Mammary epithelial cell (primary cell): ENCODE measurements at regions not wholly inside any gene's neighbourhood (a gene's known extent, or its start where the extent isn't known, plus 50 kb on each side); places are given as distances from the start of the nearest gene placed in this dataset.

Experiments used
- EZH2 ChIP-seq: IDR thresholded peaks from 2 replicates; pipeline ENCODE4 v1.6.1; 2012; ENCODE audit warnings: low read length, inconsistent platforms, borderline replicate concordance
- TF ChIP-seq, protein P1 (sequence below), 2 donors: IDR thresholded peaks in 1 of 2; conservative IDR thresholded peaks in 1 of 2; 2 replicates each; pipeline ENCODE4 v1.5.1; 2011 to 2012; ENCODE audit warnings: inconsistent platforms in 2 of 2, low read length in 2 of 2, mild to moderate bottlenecking in 2 of 2, control low read depth in 1 of 2, low read depth in 1 of 2; ENCODE audit not compliant: insufficient read depth in 1 of 2; ENCODE audit errors: extremely low read depth in 1 of 2

DNA sequence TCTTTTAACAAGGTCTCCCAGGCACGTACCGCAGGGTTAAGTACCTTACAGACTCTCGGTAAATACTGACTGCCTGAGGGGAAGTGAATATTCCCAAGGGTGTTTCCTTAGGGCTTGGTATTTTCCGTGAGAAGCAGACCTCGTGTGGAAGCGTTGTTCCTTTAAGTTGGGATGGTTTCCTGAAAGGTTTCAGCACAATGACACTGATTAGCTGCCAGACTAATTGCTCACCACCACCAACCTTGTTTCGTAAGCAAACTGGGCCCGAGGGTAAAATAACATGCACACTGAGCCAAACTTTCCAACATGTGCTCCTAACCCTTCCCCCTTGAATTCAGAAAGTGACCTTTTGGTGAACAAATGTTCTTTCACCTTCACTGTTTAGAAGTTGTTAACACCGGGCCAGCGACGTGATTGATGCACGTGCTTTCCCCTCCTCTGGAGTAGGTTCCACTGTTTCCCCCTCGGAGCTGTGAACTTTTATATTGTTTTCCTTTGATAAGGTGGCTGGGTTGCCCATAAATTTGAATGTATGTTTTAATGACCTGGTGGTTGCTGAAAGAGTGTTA, 128.1 kb upstream of the RPS23 start:
- TF ChIP-seq, protein P1, sequence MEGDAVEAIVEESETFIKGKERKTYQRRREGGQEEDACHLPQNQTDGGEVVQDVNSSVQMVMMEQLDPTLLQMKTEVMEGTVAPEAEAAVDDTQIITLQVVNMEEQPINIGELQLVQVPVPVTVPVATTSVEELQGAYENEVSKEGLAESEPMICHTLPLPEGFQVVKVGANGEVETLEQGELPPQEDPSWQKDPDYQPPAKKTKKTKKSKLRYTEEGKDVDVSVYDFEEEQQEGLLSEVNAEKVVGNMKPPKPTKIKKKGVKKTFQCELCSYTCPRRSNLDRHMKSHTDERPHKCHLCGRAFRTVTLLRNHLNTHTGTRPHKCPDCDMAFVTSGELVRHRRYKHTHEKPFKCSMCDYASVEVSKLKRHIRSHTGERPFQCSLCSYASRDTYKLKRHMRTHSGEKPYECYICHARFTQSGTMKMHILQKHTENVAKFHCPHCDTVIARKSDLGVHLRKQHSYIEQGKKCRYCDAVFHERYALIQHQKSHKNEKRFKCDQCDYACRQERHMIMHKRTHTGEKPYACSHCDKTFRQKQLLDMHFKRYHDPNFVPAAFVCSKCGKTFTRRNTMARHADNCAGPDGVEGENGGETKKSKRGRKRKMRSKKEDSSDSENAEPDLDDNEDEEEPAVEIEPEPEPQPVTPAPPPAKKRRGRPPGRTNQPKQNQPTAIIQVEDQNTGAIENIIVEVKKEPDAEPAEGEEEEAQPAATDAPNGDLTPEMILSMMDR (conservative IDR thresholded peaks at IDR 0.05 in 1 of 2, IDR thresholded peaks at IDR 0.05 in 1 of 2; ENCODE audit: extremely low read depth in 1 of 2, insufficient read depth in 1 of 2, low read depth in 1 of 2, low read length in 2 of 2): no peak
- TF ChIP-seq EZH2: no peak
